K562 (cell line): ENCODE measurements at regions not wholly inside any gene's neighbourhood (a gene's known extent, or its start where the extent isn't known, plus 50 kb on each side); places are given as distances from the start of the nearest gene placed in this dataset.

Source experiments
- BMI1 ChIP-seq: fragments of 150-350 bp; IDR thresholded peaks from 2 replicates; pipeline ENCODE4 v1.6.1; 2014; ENCODE audit warnings: low read length
- BRF2 ChIP-seq: IDR thresholded peaks from 3 replicates; pipeline ENCODE4 v1.6.1; 2011; ENCODE audit warnings: borderline replicate concordance, mild to moderate bottlenecking; ENCODE audit not compliant: insufficient read length, insufficient read depth
- CBX8 ChIP-seq: fragments of 200-600 bp; sonication (generic); IDR thresholded peaks from 2 replicates; pipeline ENCODE4 v1.6.1; 2012; ENCODE audit warnings: borderline replicate concordance, mixed run types, low read depth, mild to moderate bottlenecking, moderate library complexity, mixed read lengths, low read length, control low read depth, inconsistent platforms; ENCODE audit not compliant: poor library complexity, severe bottlenecking; ENCODE audit errors: extremely low read depth
- CCAR2 ChIP-seq: fragments of 200-400 bp; formaldehyde crosslinking; IDR thresholded peaks from 2 replicates; pipeline ENCODE4 v1.6.1; 2017; ENCODE audit warnings: mild to moderate bottlenecking, low read depth, low read length
- EP400 ChIP-seq: fragments of 450-650 bp; IDR thresholded peaks from 2 replicates; pipeline ENCODE4 v1.6.1; 2017; ENCODE audit warnings: antibody characterized with exemption, mild to moderate bottlenecking, moderate library complexity
- ETS1 ChIP-seq: conservative IDR thresholded peaks from 2 replicates; pipeline ENCODE4 v1.6.1; 2011; ENCODE audit warnings: low read depth, mild to moderate bottlenecking, low read length; ENCODE audit not compliant: control insufficient read depth
- HEY1 ChIP-seq: fragments of 250-450 bp; sonication (Bioruptor Pico); IDR thresholded peaks from 2 replicates; pipeline ENCODE4 v1.5.0; 2020; ENCODE audit warnings: mild to moderate bottlenecking, moderate library complexity, borderline replicate concordance
- HMGN3 ChIP-seq: IDR thresholded peaks from 2 replicates; pipeline ENCODE4 v1.6.1; 2011; ENCODE audit warnings: borderline replicate concordance, low read depth, mild to moderate bottlenecking, mixed read lengths, low read length; ENCODE audit not compliant: insufficient read length; ENCODE audit errors: extremely low read depth
- JUND ChIP-seq, 2 experiments: IDR thresholded peaks; 2 replicates in 1 of 2; 3 replicates in 1 of 2; pipeline ENCODE4 v1.6.1; 2011; ENCODE audit warnings: borderline replicate concordance in 2 of 2, low read depth in 2 of 2, low read length in 2 of 2, improper control_type of control experiment in 1 of 2, missing biosample characterization in 1 of 2, missing genetic modification characterization in 1 of 2, missing genetic modification reagents in 1 of 2
- KLF16 ChIP-seq: IDR thresholded peaks from 2 replicates; pipeline ENCODE4 v1.6.1; 2016; ENCODE audit warnings: antibody characterized with exemption
- LARP7 ChIP-seq: fragments of 450-650 bp; IDR thresholded peaks from 2 replicates; pipeline ENCODE4 v1.6.1; 2016
- MAFG ChIP-seq: fragments of 450-650 bp; conservative IDR thresholded peaks from 2 replicates; pipeline ENCODE4 v1.6.1; 2016; ENCODE audit warnings: missing genetic modification characterization, missing compliant biosample characterization
- RB1 ChIP-seq: fragments of 450-650 bp; IDR thresholded peaks from 2 replicates; pipeline ENCODE4 v1.6.1; 2017; ENCODE audit warnings: low read depth, mild to moderate bottlenecking
- RBM14 ChIP-seq: fragments of 200-400 bp; formaldehyde crosslinking; IDR thresholded peaks from 2 replicates; pipeline ENCODE4 v1.6.1; 2018; ENCODE audit warnings: low read depth, mild to moderate bottlenecking, low read length, moderate library complexity, borderline replicate concordance; ENCODE audit not compliant: insufficient read depth
- STAG1 ChIP-seq: sonication (generic); formaldehyde crosslinking; IDR thresholded peaks from 2 replicates; pipeline ENCODE4 v1.5.0; 2020; ENCODE audit warnings: missing genetic modification reagents, borderline replicate concordance
- TSHZ1 ChIP-seq: fragments of 250-450 bp; sonication (Bioruptor Pico); IDR thresholded peaks from 2 replicates; pipeline ENCODE4 v1.4.0; 2020; ENCODE audit warnings: mild to moderate bottlenecking, moderate library complexity
- U2AF2 ChIP-seq: fragments of 200-400 bp; formaldehyde crosslinking; optimal IDR thresholded peaks from 2 replicates; pipeline ENCODE3; 2017; ENCODE audit warnings: low read depth, mild to moderate bottlenecking, low read length
- ZC3H11A ChIP-seq: IDR thresholded peaks from 2 replicates; pipeline ENCODE4 v1.6.1; 2012; ENCODE audit warnings: low read depth, low read length, improper control_type of control experiment
- ZC3H4 ChIP-seq: sonication (generic); formaldehyde crosslinking; IDR thresholded peaks from 2 replicates; pipeline ENCODE4 v1.9.0; 2021; ENCODE audit warnings: missing genetic modification reagents, borderline replicate concordance
- ZKSCAN1 ChIP-seq: fragments of 150-350 bp; IDR thresholded peaks from 2 replicates; pipeline ENCODE4 v1.6.1; 2016; ENCODE audit warnings: low read depth, low read length
- ZNF134 ChIP-seq: fragments of 250-450 bp; sonication (Bioruptor Pico); conservative IDR thresholded peaks from 2 replicates; pipeline ENCODE4 v1.4.0; 2020
- ZNF24 ChIP-seq: fragments of 450-650 bp; IDR thresholded peaks from 2 replicates; pipeline ENCODE4 v1.6.1; 2016
- ZNF785 ChIP-seq: fragments of 250-450 bp; sonication (Bioruptor Pico); IDR thresholded peaks from 2 replicates; pipeline ENCODE4 v1.4.0; 2020; ENCODE audit warnings: mild to moderate bottlenecking
- ZSCAN32 ChIP-seq: fragments of 450-650 bp; formaldehyde crosslinking; IDR thresholded peaks from 2 replicates; pipeline ENCODE4 v1.4.0; 2020; ENCODE audit warnings: mild to moderate bottlenecking, moderate library complexity

- TF ChIP-seq TSHZ1 (CRISPR knock-in tag) (no peak), LARP7 (no peak), CBX8 (no peak), U2AF2 (no peak), ETS1 (no peak), ZKSCAN1 (no peak), EP400 (no peak), CCAR2 (no peak), JUND (IDR thresholded peaks at IDR 0.05; ENCODE audit: borderline replicate concordance, low read depth, low read length) (peak; percentile 66), JUND (tag; IDR thresholded peaks at IDR 0.05; ENCODE audit: borderline replicate concordance, low read depth, low read length) (peak; percentile 73), RB1 (no peak), STAG1 (CRISPR knock-in tag) (no peak), HEY1 (CRISPR knock-in tag) (no peak), RBM14 (no peak), BMI1 (no peak), ZNF785 (CRISPR knock-in tag) (no peak), ZC3H11A (no peak), KLF16 (no peak), ZC3H4 (CRISPR knock-in tag) (no peak), HMGN3 (no peak), ZNF24 (0 out of 2 replicates have a peak, but pooled peaks have one; percentile 31), BRF2 (no peak), MAFG (tag) (peak; percentile 85), ZNF134 (CRISPR knock-in tag) (no peak), ZSCAN32 (CRISPR knock-in tag) (no peak)
Measured at GRCh38 chr20:40497899-40498691, 190.9 kb downstream of the MAFB start (continued).
